ENCODE measurements at regions not wholly inside any gene's neighbourhood (a gene's known extent, or its start where the extent isn't known, plus 50 kb on each side); places are given as distances from the start of the nearest gene placed in this dataset.

- TF ChIP-seq POLR2A (IDR thresholded peaks at IDR 0.05; ENCODE audit: low read depth, low read length) (no peak), POLR2AphosphoS5 (IDR thresholded peaks at IDR 0.05; ENCODE audit: low read depth, low read length) (no peak)
Measured at GRCh38 chr5:24831989-24832388, 187.2 kb upstream of the CDH10 start.
